ENCODE measurements at regions not wholly inside any gene's neighbourhood (a gene's known extent, or its start where the extent isn't known, plus 50 kb on each side); places are given as distances from the start of the nearest gene placed in this dataset.
A peak's percentile ranks its signal among the peaks of the same experiment; 100 is the strongest.

DNA sequence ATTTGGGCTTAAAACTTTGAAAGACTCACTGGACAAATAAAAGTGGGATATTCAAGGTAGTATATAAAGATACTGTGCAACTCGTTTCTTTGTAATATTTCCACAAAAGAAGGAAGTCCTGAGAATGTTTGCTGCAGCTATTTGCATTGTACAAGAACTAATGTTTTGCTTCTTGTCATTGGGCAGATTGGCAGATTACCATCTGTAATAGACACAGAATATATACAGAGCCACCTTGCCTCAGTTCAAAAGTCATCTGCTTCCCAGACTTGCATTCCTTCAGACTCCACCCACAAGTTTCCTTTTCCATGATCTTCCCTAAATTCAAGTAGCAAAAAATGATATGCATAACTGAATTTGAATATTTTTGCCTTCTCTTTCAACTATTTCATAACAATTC lies 145.1 kb downstream of the EFNB2 start:
- Histone ChIP-seq H4K20me1 (no peaks in the 10 kb centered on the region), H3K36me3 (no peaks in the 10 kb centered on the region), H3K27me3 (no peaks in the 10 kb centered on the region), H3K4me2 (no peak overlapping the region), H3K9ac (no peak overlapping the region), H3K4me1 (no peaks in the 10 kb centered on the region), H3K4me3 (no peak overlapping the region), H3K27ac (no peak overlapping the region), H3K9me3 (no peaks in the 10 kb centered on the region)
- TF ChIP-seq Cebpa-rat (IDR thresholded peaks at IDR 0.05), result no peak

DNA sequence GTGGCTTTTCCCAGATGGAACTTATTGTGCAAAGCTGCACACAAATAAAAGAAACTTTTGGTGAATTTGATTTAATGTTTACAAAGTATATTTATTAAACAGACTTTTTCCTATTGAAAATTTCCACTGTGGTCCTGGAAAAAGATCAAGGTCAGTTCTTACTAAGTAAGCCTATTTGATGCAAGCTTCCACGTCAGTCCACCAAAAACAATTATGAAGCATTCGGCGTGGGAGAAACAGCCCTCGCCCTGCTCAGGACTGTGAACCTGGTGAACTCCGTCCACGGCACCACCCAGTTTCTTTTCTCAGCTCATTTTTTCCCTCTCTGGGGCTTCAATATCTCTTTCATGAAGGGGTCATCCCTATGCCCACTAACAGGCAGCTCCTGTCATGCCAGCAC lies 149.8 kb downstream of the EFNB2 start:
- Histone ChIP-seq H3K4me1 (no peaks in the 10 kb centered on the region), H3K4me3 (no peak overlapping the region), H3K4me2 (no peak overlapping the region), H3K27me3 (no peaks in the 10 kb centered on the region), H3K27ac (no peak overlapping the region), H4K20me1 (no peaks in the 10 kb centered on the region), H3K9me3 (no peaks in the 10 kb centered on the region), H3K36me3 (no peaks in the 10 kb centered on the region), H3K9ac (no peak overlapping the region)
- no peak for TF ChIP-seq Cebpa-rat (IDR thresholded peaks at IDR 0.05)

DNA sequence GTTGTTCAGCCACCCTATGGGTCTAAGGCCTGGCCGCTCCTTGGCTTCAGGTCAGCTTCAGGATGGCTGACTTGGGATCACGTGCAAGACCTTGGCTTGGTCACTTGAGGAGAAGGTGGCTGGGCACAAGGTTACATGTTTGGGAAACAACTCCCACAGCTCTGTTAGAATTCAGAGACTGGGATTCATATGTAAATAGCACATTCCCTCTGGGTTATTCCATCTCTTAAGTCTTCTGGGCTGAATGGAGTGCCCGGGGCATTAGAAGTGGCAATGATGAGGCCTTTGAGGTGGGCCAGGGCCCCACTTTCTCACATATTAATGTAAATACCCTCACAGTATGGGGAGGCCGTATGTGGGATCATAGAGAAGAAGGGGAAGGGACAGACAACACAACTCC lies 150.9 kb downstream of the EFNB2 start:
- Histone ChIP-seq H3K9ac (no peak overlapping the region), H3K4me3 (no peak overlapping the region), H3K36me3 (no peaks in the 10 kb centered on the region), H3K9me3 (no peaks in the 10 kb centered on the region), H3K27me3 (no peaks in the 10 kb centered on the region), H3K4me2 (no peak overlapping the region), H3K4me1 (no peaks in the 10 kb centered on the region), H4K20me1 (no peaks in the 10 kb centered on the region), H3K27ac (no peak overlapping the region)
- no peak for TF ChIP-seq Cebpa-rat (IDR thresholded peaks at IDR 0.05)

DNA sequence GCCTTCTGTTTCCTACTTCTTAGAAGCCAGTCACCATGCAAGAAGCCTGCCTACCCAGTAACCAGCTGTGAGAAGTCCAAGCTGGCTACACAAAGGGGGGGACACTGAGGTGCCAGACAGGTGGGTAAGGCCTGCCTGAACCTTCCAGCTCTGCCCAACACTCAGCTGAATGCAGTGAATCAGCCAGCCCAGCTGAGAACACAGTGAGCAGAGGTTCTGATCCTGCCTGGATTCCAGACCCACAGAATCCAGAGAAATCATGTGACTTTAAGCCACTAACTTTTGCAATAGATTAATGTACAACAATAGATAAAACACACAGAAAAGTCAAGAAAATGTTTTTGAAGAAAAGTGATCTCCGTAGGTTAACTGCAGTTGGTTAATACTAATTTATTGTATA lies 151.7 kb downstream of the EFNB2 start:
- H3K9me3 ChIP-seq, result no peaks in the 10 kb centered on the region
- no peak overlapping the region for H3K4me2 ChIP-seq
- H3K9ac ChIP-seq, result no peak overlapping the region
- H3K36me3 ChIP-seq, result no peaks in the 10 kb centered on the region
- H3K27me3 ChIP-seq, result no peaks in the 10 kb centered on the region
- H4K20me1 ChIP-seq, result no peaks in the 10 kb centered on the region
- TF ChIP-seq Cebpa-rat (IDR thresholded peaks at IDR 0.05), result no peak
- H3K27ac ChIP-seq, result no peak overlapping the region
- H3K4me1 ChIP-seq, result no peaks in the 10 kb centered on the region
- H3K4me3 ChIP-seq, result no peak overlapping the region

DNA sequence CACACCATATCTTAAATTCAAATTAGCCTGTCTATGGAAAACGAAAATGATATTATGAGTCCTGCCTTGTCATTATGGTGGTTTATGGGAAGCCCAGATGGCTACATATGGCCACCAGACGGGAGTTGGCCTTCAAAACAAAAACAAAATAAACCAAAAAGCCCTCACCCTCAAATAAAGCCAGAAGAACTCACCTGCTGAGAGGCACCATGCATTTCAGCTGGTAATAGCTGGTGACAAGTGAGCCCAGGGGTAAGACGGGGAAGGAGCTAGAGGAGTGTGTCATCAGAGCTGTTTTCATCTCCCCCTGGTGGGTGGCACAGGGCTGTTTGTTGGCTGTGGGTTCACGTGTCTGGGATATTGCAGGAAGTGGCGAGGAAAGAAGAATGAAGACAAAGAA lies 152.9 kb downstream of the EFNB2 start:
- Histone ChIP-seq H3K27ac (no peak overlapping the region), H4K20me1 (no peaks in the 10 kb centered on the region), H3K36me3 (no peaks in the 10 kb centered on the region), H3K4me1 (no peaks in the 10 kb centered on the region), H3K4me3 (no peak overlapping the region), H3K27me3 (no peaks in the 10 kb centered on the region), H3K9me3 (no peaks in the 10 kb centered on the region), H3K9ac (no peak overlapping the region), H3K4me2 (no peak overlapping the region)
- TF ChIP-seq Cebpa-rat (IDR thresholded peaks at IDR 0.05), result no peak

GRCh38 chr13:106381091-106381490 lies 154.4 kb downstream of the EFNB2 start:
- Histone ChIP-seq H3K27ac (no peak overlapping the region), H3K9ac (no peak overlapping the region), H3K4me3 (no peak overlapping the region), H3K4me1 (no peaks in the 10 kb centered on the region), H4K20me1 (no peaks in the 10 kb centered on the region), H3K27me3 (no peaks in the 10 kb centered on the region), H3K4me2 (no peak overlapping the region), H3K36me3 (no peaks in the 10 kb centered on the region), H3K9me3 (no peaks in the 10 kb centered on the region)
- TF ChIP-seq Cebpa-rat (IDR thresholded peaks at IDR 0.05), result no peak

GRCh38 chr13:106377931-106378662 lies 157.4 kb downstream of the EFNB2 start:
- no peak overlapping the region for H3K27ac ChIP-seq
- H3K36me3 ChIP-seq, result no peaks in the 10 kb centered on the region
- H3K4me1 ChIP-seq, result peaks cover 22% of the 10 kb centered on the region
- H3K9ac ChIP-seq, result no peak overlapping the region
- TF ChIP-seq Cebpa-rat (IDR thresholded peaks at IDR 0.05), result no peak
- H3K27me3 ChIP-seq, result no peaks in the 10 kb centered on the region
- peaks cover 9% of the 10 kb centered on the region for H4K20me1 ChIP-seq
- H3K4me2 ChIP-seq, result no peak overlapping the region
- H3K9me3 ChIP-seq, result no peaks in the 10 kb centered on the region
- no peak overlapping the region for H3K4me3 ChIP-seq

- Histone ChIP-seq H3K4me1 (peaks cover 29% of the 10 kb centered on the region), H3K9ac (no peak overlapping the region), H3K27ac (no peak overlapping the region), H3K4me2 (no peak overlapping the region), H3K4me3 (no peak overlapping the region), H4K20me1 (peaks cover 9% of the 10 kb centered on the region), H3K36me3 (no peaks in the 10 kb centered on the region), H3K27me3 (no peaks in the 10 kb centered on the region), H3K9me3 (no peaks in the 10 kb centered on the region)
- TF ChIP-seq Cebpa-rat (IDR thresholded peaks at IDR 0.05), result no peak
These were observed 158.1 kb downstream of the EFNB2 start for GRCh38 chr13:106377341-106377740.

DNA sequence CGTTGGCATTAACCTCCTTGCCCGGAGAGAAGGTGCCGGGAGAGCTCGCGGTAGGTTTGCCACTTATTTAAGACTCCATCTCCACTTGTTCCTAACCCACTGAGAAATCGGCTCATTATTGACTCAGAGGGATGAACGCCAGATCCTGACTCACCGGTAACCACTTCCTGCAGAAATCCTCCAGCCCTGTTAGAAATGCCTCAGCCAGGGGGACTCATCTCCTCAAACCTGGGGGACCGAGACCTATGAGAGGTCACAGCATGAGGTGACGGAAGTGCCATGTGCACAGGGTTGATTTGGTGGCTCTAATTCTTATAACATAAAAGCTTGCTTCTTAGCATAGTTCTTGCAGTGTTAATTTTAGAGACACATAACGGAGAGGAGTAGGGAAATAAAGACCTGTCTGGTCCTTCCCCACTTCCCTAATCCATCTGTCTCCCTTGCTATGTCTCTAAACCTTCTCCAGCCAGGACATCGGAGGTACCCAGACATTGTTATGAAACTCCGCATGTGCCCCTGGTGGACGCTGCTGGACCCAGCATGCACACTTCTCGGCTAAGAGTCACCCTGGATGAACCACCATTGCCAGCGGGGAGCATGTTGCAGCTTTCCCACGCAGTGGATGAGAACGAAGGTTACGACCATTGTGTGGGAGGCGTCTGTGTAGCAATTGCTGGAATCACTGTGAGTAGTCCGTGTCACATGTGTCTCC lies 158.9 kb downstream of the EFNB2 start:
- no peak overlapping the region for H3K9ac ChIP-seq
- H3K27me3 ChIP-seq, result no peaks in the 10 kb centered on the region
- H3K27ac ChIP-seq, result no peak overlapping the region
- TF ChIP-seq Cebpa-rat (IDR thresholded peaks at IDR 0.05), result no peak
- H4K20me1 ChIP-seq, result peaks cover 9% of the 10 kb centered on the region
- H3K9me3 ChIP-seq, result no peaks in the 10 kb centered on the region
- H3K36me3 ChIP-seq, result no peaks in the 10 kb centered on the region
- H3K4me2 ChIP-seq, result no peak overlapping the region
- no peak overlapping the region for H3K4me3 ChIP-seq
- H3K4me1 ChIP-seq, result peaks cover 37% of the 10 kb centered on the region

- no peak overlapping the region for H3K4me3 ChIP-seq
- H4K20me1 ChIP-seq, result peaks cover 9% of the 10 kb centered on the region
- no peaks in the 10 kb centered on the region for H3K27me3 ChIP-seq
- no peaks in the 10 kb centered on the region for H3K36me3 ChIP-seq
- TF ChIP-seq Cebpa-rat (IDR thresholded peaks at IDR 0.05), result no peak
- no peaks in the 10 kb centered on the region for H3K9me3 ChIP-seq
- peak overlapping the region; percentile 75 for H3K4me2 ChIP-seq
- H3K9ac ChIP-seq, result no peak overlapping the region
- peaks cover 38% of the 10 kb centered on the region for H3K4me1 ChIP-seq
- no peak overlapping the region for H3K27ac ChIP-seq
These were observed 160.4 kb downstream of the EFNB2 start for GRCh38 chr13:106375085-106375484.
